K562 (cell line): ENCODE measurements at regions not wholly inside any gene's neighbourhood (a gene's known extent, or its start where the extent isn't known, plus 50 kb on each side); places are given as distances from the start of the nearest gene placed in this dataset.

Experiments
- ADNP ChIP-seq: fragments of 200-800 bp; sonication (Bioruptor generic); IDR thresholded peaks from 2 replicates; pipeline ENCODE4 v1.6.1; 2016; ENCODE audit warnings: missing genetic modification characterization, missing compliant biosample characterization
- CHD2 ChIP-seq: IDR thresholded peaks from 2 replicates; pipeline ENCODE4 v1.6.1; 2011; ENCODE audit warnings: low read depth, low read length
- CHD4 ChIP-seq: fragments of 200-600 bp; sonication (generic); IDR thresholded peaks from 3 replicates; pipeline ENCODE4 v1.6.1; 2012; ENCODE audit warnings: low read depth, mild to moderate bottlenecking, mixed read lengths, low read length, inconsistent platforms; ENCODE audit not compliant: insufficient read depth, insufficient replicate concordance, poor library complexity, severe bottlenecking
- GABPB2 ChIP-seq: fragments of 250-450 bp; sonication (Bioruptor Pico); conservative IDR thresholded peaks from 2 replicates; pipeline ENCODE4 v1.5.1; 2021; ENCODE audit warnings: mild to moderate bottlenecking
- GTF3C2 ChIP-seq: IDR thresholded peaks from 3 replicates; pipeline ENCODE4 v1.6.1; 2011; ENCODE audit warnings: borderline replicate concordance, mild to moderate bottlenecking, moderate library complexity; ENCODE audit not compliant: insufficient read length; ENCODE audit errors: extremely low read depth
- HNRNPH1 ChIP-seq: fragments of 200-400 bp; formaldehyde crosslinking; optimal IDR thresholded peaks from 2 replicates; pipeline ENCODE3; 2017; ENCODE audit warnings: low read depth, mild to moderate bottlenecking, low read length, moderate library complexity
- KLF1 ChIP-seq: fragments of 450-650 bp; IDR thresholded peaks from 2 replicates; pipeline ENCODE4 v1.6.1; 2016; ENCODE audit warnings: missing genetic modification characterization, missing compliant biosample characterization
- KLF6 ChIP-seq: fragments of 250-450 bp; sonication (Bioruptor Pico); IDR thresholded peaks from 2 replicates; pipeline ENCODE4 v1.4.0; 2020; ENCODE audit warnings: mild to moderate bottlenecking, moderate library complexity, borderline replicate concordance
- TCF7L2 ChIP-seq: fragments of 150-350 bp; IDR thresholded peaks from 2 replicates; pipeline ENCODE4 v1.6.1; 2016; ENCODE audit warnings: low read depth, mild to moderate bottlenecking, low read length, moderate library complexity
- USF2 ChIP-seq: sonication (generic); formaldehyde crosslinking; IDR thresholded peaks from 2 replicates; pipeline ENCODE4 v1.5.0; 2020; ENCODE audit warnings: missing genetic modification reagents
- ZNF253 ChIP-seq: fragments of 250-450 bp; sonication (Bioruptor Pico); conservative IDR thresholded peaks from 2 replicates; pipeline ENCODE4 v1.6.1; 2021; ENCODE audit warnings: mild to moderate bottlenecking
- ZNF274 ChIP-seq: IDR thresholded peaks from 2 replicates; pipeline ENCODE4 v1.6.1; 2011; ENCODE audit warnings: low read depth, mild to moderate bottlenecking, low read length, moderate library complexity, borderline replicate concordance
- ZNF75A ChIP-seq: fragments of 450-650 bp; formaldehyde crosslinking; IDR thresholded peaks from 2 replicates; pipeline ENCODE4 v1.4.0; 2020; ENCODE audit warnings: mild to moderate bottlenecking

GRCh38 chr4:8699063-8699385, 106.5 kb downstream of the CPZ start:
- TF ChIP-seq GTF3C2 (no peak), ZNF75A (CRISPR knock-in tag) (no peak), CHD4 (no peak), KLF1 (tag) (no peak), HNRNPH1 (no peak), ZNF253 (no peak), GABPB2 (CRISPR knock-in tag) (no peak), TCF7L2 (no peak), USF2 (CRISPR knock-in tag) (no peak), KLF6 (no peak), ADNP (tag) (no peak), CHD2 (no peak), ZNF274 (no peak)
